Central memory CD4-positive, alpha-beta T cell (primary cell): ENCODE measurements at regions not wholly inside any gene's neighbourhood (a gene's known extent, or its start where the extent isn't known, plus 50 kb on each side); places are given as distances from the start of the nearest gene placed in this dataset.
"Not testable (repeated sequence)": the region's sequence is repeated elsewhere in the genome, so short reads cannot be mapped to it uniquely, and the experiment has no call there.

Source experiments
- DNase-seq: peaks from one replicate; pipeline ENCODE4 v3.0.0; 2022

- no peak for DNase-seq
These were observed 76.3 kb downstream of the DRAM2 start for GRCh38 chr1:111063595-111063994.

GRCh38 chr1:111062624-111063023, 77.3 kb downstream of the DRAM2 start:
- DNase-seq, result no peak

- no peak for DNase-seq
These were observed 77.8 kb downstream of the DRAM2 start for GRCh38 chr1:111062081-111062480.

GRCh38 chr1:111054656-111055055, 85.2 kb downstream of the DRAM2 start:
- no peak for DNase-seq

- DNase-seq, result no peak
These were observed 87.6 kb downstream of the DRAM2 start for GRCh38 chr1:111052246-111052645.

- not testable (repeated sequence) for DNase-seq
These were observed 84.5 kb upstream of the LRIF1 start for GRCh38 chr1:111048253-111048652.

- DNase-seq, result no peak
These were observed 81.5 kb upstream of the LRIF1 start for GRCh38 chr1:111045033-111045722.

GRCh38 chr1:111032295-111032897, 68.7 kb upstream of the LRIF1 start:
- peak; percentile 31 for DNase-seq

- peak; percentile 42 for DNase-seq
These were observed 66.9 kb upstream of the LRIF1 start for GRCh38 chr1:111030590-111030989.

- no peak for DNase-seq
These were observed 61.4 kb upstream of the LRIF1 start for GRCh38 chr1:111025109-111025508.

- no peak for DNase-seq
These were observed 51.5 kb upstream of the LRIF1 start for GRCh38 chr1:111015222-111015621.
